ENCODE measurements at regions not wholly inside any gene's neighbourhood (a gene's known extent, or its start where the extent isn't known, plus 50 kb on each side); places are given as distances from the start of the nearest gene placed in this dataset.

- H3K27ac Mint-ChIP-seq: no peak overlapping the region
- DNase-seq (no peak), ATAC-seq (replicated peaks in 1 of 2) (no peak)
- H3K36me3 Mint-ChIP-seq (ENCODE audit: insufficient read depth in 2 of 2): peaks cover 0 to 2% of the 10 kb centered on the region in 2 donors
- peaks cover 9 to 11% of the 10 kb centered on the region in 2 donors for H3K9me3 Mint-ChIP-seq
- H3K4me1 Mint-ChIP-seq (ENCODE audit: low read depth): no peaks in the 10 kb centered on the region
- no peak overlapping the region for H3K4me3 Mint-ChIP-seq
- no peaks in the 10 kb centered on the region for H3K27me3 Mint-ChIP-seq (ENCODE audit: low read depth)
These were observed 953.5 kb downstream of the CDH11 start for GRCh38 chr16:64168371-64168770.

GRCh38 chr16:64167936-64168335 lies 953.9 kb downstream of the CDH11 start:
- Mint-ChIP-seq H3K27ac (no peak overlapping the region), H3K4me1 (ENCODE audit: low read depth) (no peaks in the 10 kb centered on the region), H3K27me3 (ENCODE audit: low read depth) (no peaks in the 10 kb centered on the region), H3K9me3 (peaks cover 9 to 11% of the 10 kb centered on the region in 2 donors), H3K4me3 (no peak overlapping the region), H3K36me3 (ENCODE audit: insufficient read depth in 2 of 2) (peaks cover 0 to 2% of the 10 kb centered on the region in 2 donors)
- ATAC-seq (replicated peaks in 1 of 2): no peak
- DNase-seq: no peak

GRCh38 chr16:64165368-64165767 lies 956.5 kb downstream of the CDH11 start:
- ATAC-seq (replicated peaks in 1 of 2) (no peak), DNase-seq (no peak)
- Mint-ChIP-seq H3K27ac (no peak overlapping the region), H3K4me3 (no peak overlapping the region), H3K36me3 (ENCODE audit: insufficient read depth in 2 of 2) (no peaks in the 10 kb centered on the region), H3K27me3 (ENCODE audit: low read depth) (no peaks in the 10 kb centered on the region), H3K9me3 (peaks cover 6 to 10% of the 10 kb centered on the region in 2 donors), H3K4me1 (ENCODE audit: low read depth) (no peaks in the 10 kb centered on the region)

- H3K4me1 Mint-ChIP-seq (ENCODE audit: low read depth): no peaks in the 10 kb centered on the region
- no peaks in the 10 kb centered on the region for H3K27me3 Mint-ChIP-seq (ENCODE audit: low read depth)
- ATAC-seq (replicated peaks in 1 of 2): no peak
- no peak overlapping the region for H3K4me3 Mint-ChIP-seq
- DNase-seq: no peak
- H3K27ac Mint-ChIP-seq: no peak overlapping the region
- peaks cover 7 to 11% of the 10 kb centered on the region in 2 donors for H3K9me3 Mint-ChIP-seq
- H3K36me3 Mint-ChIP-seq (ENCODE audit: insufficient read depth in 2 of 2): peaks cover 2 to 3% of the 10 kb centered on the region in 2 donors
These were observed 959.1 kb downstream of the CDH11 start for GRCh38 chr16:64162613-64163375.

- Mint-ChIP-seq H3K4me3 (no peak overlapping the region), H3K4me1 (ENCODE audit: low read depth) (no peaks in the 10 kb centered on the region), H3K36me3 (ENCODE audit: insufficient read depth in 2 of 2) (peaks cover 2 to 3% of the 10 kb centered on the region in 2 donors), H3K9me3 (peaks cover 7 to 11% of the 10 kb centered on the region in 2 donors), H3K27me3 (ENCODE audit: low read depth) (no peaks in the 10 kb centered on the region), H3K27ac (no peak overlapping the region)
- ATAC-seq (replicated peaks in 1 of 2) (no peak), DNase-seq (no peak)
These were observed 961.9 kb downstream of the CDH11 start for GRCh38 chr16:64159976-64160375.

- Mint-ChIP-seq H3K9me3 (peaks cover 2 to 6% of the 10 kb centered on the region in 2 donors), H3K4me1 (ENCODE audit: low read depth) (no peaks in the 10 kb centered on the region), H3K36me3 (ENCODE audit: insufficient read depth in 2 of 2) (peaks cover 2 to 3% of the 10 kb centered on the region in 2 donors), H3K4me3 (no peak overlapping the region), H3K27me3 (ENCODE audit: low read depth) (no peaks in the 10 kb centered on the region), H3K27ac (no peak overlapping the region)
- ATAC-seq (replicated peaks in 1 of 2) (no peak), DNase-seq (no peak)
These were observed 962.8 kb downstream of the CDH11 start for GRCh38 chr16:64158941-64159588.

GRCh38 chr16:64153718-64154117 lies 968.1 kb downstream of the CDH11 start:
- Mint-ChIP-seq H3K27ac (no peak overlapping the region), H3K4me3 (no peak overlapping the region), H3K4me1 (ENCODE audit: low read depth) (no peaks in the 10 kb centered on the region), H3K9me3 (peaks cover 8% of the 10 kb centered on the region in 2 donors), H3K27me3 (ENCODE audit: low read depth) (no peaks in the 10 kb centered on the region), H3K36me3 (ENCODE audit: insufficient read depth in 2 of 2) (peaks cover 2% of the 10 kb centered on the region in 2 donors)
- no peak for ATAC-seq (replicated peaks in 1 of 2)
- DNase-seq: no peak

GRCh38 chr16:64151990-64152767 lies 969.7 kb downstream of the CDH11 start:
- Mint-ChIP-seq H3K9me3 (peaks cover 9 to 10% of the 10 kb centered on the region in 2 donors), H3K27ac (no peak overlapping the region), H3K4me1 (ENCODE audit: low read depth) (no peaks in the 10 kb centered on the region), H3K36me3 (ENCODE audit: insufficient read depth in 2 of 2) (peaks cover 0 to 2% of the 10 kb centered on the region in 2 donors), H3K27me3 (ENCODE audit: low read depth) (no peaks in the 10 kb centered on the region), H3K4me3 (no peak overlapping the region)
- DNase-seq (no peak), ATAC-seq (replicated peaks in 1 of 2) (no peak)

GRCh38 chr16:64150193-64150592 lies 971.7 kb downstream of the CDH11 start:
- Mint-ChIP-seq H3K4me1 (ENCODE audit: low read depth) (no peaks in the 10 kb centered on the region), H3K27me3 (ENCODE audit: low read depth) (no peaks in the 10 kb centered on the region), H3K9me3 (peaks cover 10 to 11% of the 10 kb centered on the region in 2 donors), H3K36me3 (ENCODE audit: insufficient read depth in 2 of 2) (peaks cover 0 to 2% of the 10 kb centered on the region in 2 donors), H3K4me3 (no peak overlapping the region), H3K27ac (no peak overlapping the region)
- no peak for ATAC-seq (replicated peaks in 1 of 2)
- no peak for DNase-seq

GRCh38 chr16:64149756-64150155 lies 972.1 kb downstream of the CDH11 start:
- no peak overlapping the region for H3K4me3 Mint-ChIP-seq
- no peak for ATAC-seq (replicated peaks in 1 of 2)
- peaks cover 10 to 11% of the 10 kb centered on the region in 2 donors for H3K9me3 Mint-ChIP-seq
- H3K36me3 Mint-ChIP-seq (ENCODE audit: insufficient read depth in 2 of 2): peaks cover 0 to 2% of the 10 kb centered on the region in 2 donors
- H3K27ac Mint-ChIP-seq: no peak overlapping the region
- no peak for DNase-seq
- no peaks in the 10 kb centered on the region for H3K27me3 Mint-ChIP-seq (ENCODE audit: low read depth)
- no peaks in the 10 kb centered on the region for H3K4me1 Mint-ChIP-seq (ENCODE audit: low read depth)

GRCh38 chr16:64148356-64148755 lies 973.5 kb downstream of the CDH11 start:
- DNase-seq (no peak), ATAC-seq (replicated peaks in 1 of 2) (no peak)
- Mint-ChIP-seq H3K4me3 (no peak overlapping the region), H3K27me3 (ENCODE audit: low read depth) (no peaks in the 10 kb centered on the region), H3K27ac (no peak overlapping the region), H3K9me3 (peaks cover 11 to 12% of the 10 kb centered on the region in 2 donors), H3K4me1 (ENCODE audit: low read depth) (no peaks in the 10 kb centered on the region), H3K36me3 (ENCODE audit: insufficient read depth in 2 of 2) (peaks cover 0 to 2% of the 10 kb centered on the region in 2 donors)

- ATAC-seq (replicated peaks in 1 of 2) (no peak), DNase-seq (no peak)
- Mint-ChIP-seq H3K27me3 (ENCODE audit: low read depth) (no peaks in the 10 kb centered on the region), H3K9me3 (peaks cover 11 to 12% of the 10 kb centered on the region in 2 donors), H3K27ac (no peak overlapping the region), H3K4me1 (ENCODE audit: low read depth) (no peaks in the 10 kb centered on the region), H3K36me3 (ENCODE audit: insufficient read depth in 2 of 2) (peaks cover 0 to 2% of the 10 kb centered on the region in 2 donors), H3K4me3 (no peak overlapping the region)
These were observed 973.9 kb downstream of the CDH11 start for GRCh38 chr16:64147941-64148340.

- Mint-ChIP-seq H3K27me3 (ENCODE audit: low read depth) (no peaks in the 10 kb centered on the region), H3K27ac (no peak overlapping the region), H3K9me3 (peaks cover 5 to 6% of the 10 kb centered on the region in 2 donors), H3K36me3 (ENCODE audit: insufficient read depth in 2 of 2) (peaks cover 0 to 2% of the 10 kb centered on the region in 2 donors), H3K4me3 (no peak overlapping the region), H3K4me1 (ENCODE audit: low read depth) (no peaks in the 10 kb centered on the region)
- no peak for ATAC-seq (replicated peaks in 1 of 2)
- no peak for DNase-seq
These were observed 977.2 kb downstream of the CDH11 start for GRCh38 chr16:64144617-64145016.
